ENCODE measurements at regions not wholly inside any gene's neighbourhood (a gene's known extent, or its start where the extent isn't known, plus 50 kb on each side); places are given as distances from the start of the nearest gene placed in this dataset.

- intact Hi-C loops (cut with micrococcal nuclease), result no loop called here
- Mint-ChIP-seq H3K9me3 (peaks cover 38% of the 10 kb centered on the region), H3K4me1 (ENCODE audit: low read depth) (no peaks in the 10 kb centered on the region), H3K27me3 (ENCODE audit: low read depth) (no peaks in the 10 kb centered on the region), H3K4me3 (ENCODE audit: low read depth) (no peak overlapping the region), H3K27ac (no peak overlapping the region), H3K36me3 (ENCODE audit: low read depth) (no peaks in the 10 kb centered on the region)
- DNase-seq (ENCODE audit: low spot score), result no peak
Measured at GRCh38 chr11:42049650-42050049, 590.2 kb upstream of the LRRC4C start.

- peaks cover 34% of the 10 kb centered on the region for H3K9me3 Mint-ChIP-seq
- no peak for DNase-seq (ENCODE audit: low spot score)
- H3K4me3 Mint-ChIP-seq (ENCODE audit: low read depth), result no peak overlapping the region
- intact Hi-C loops (cut with micrococcal nuclease), result no loop called here
- no peaks in the 10 kb centered on the region for H3K27me3 Mint-ChIP-seq (ENCODE audit: low read depth)
- H3K36me3 Mint-ChIP-seq (ENCODE audit: low read depth), result no peaks in the 10 kb centered on the region
- no peak overlapping the region for H3K27ac Mint-ChIP-seq
- H3K4me1 Mint-ChIP-seq (ENCODE audit: low read depth), result no peaks in the 10 kb centered on the region
Measured at GRCh38 chr11:42054351-42054900, 595.0 kb upstream of the LRRC4C start.

GRCh38 chr11:42055606-42056005 is 596.2 kb upstream of the LRRC4C start:
- Mint-ChIP-seq H3K36me3 (ENCODE audit: low read depth) (no peaks in the 10 kb centered on the region), H3K27me3 (ENCODE audit: low read depth) (no peaks in the 10 kb centered on the region), H3K9me3 (peaks cover 34% of the 10 kb centered on the region), H3K4me3 (ENCODE audit: low read depth) (no peak overlapping the region), H3K27ac (no peak overlapping the region), H3K4me1 (ENCODE audit: low read depth) (no peaks in the 10 kb centered on the region)
- intact Hi-C loops (cut with micrococcal nuclease), result no loop called here
- no peak for DNase-seq (ENCODE audit: low spot score)

GRCh38 chr11:42058794-42059193 is 599.3 kb upstream of the LRRC4C start:
- Mint-ChIP-seq H3K27ac (no peak overlapping the region), H3K9me3 (peaks cover 23% of the 10 kb centered on the region)

GRCh38 chr11:42065199-42065598 is 605.7 kb upstream of the LRRC4C start:
- H3K27me3 Mint-ChIP-seq (ENCODE audit: low read depth), result no peaks in the 10 kb centered on the region
- peaks cover 48% of the 10 kb centered on the region for H3K9me3 Mint-ChIP-seq
- DNase-seq (ENCODE audit: low spot score), result no peak
- H3K36me3 Mint-ChIP-seq (ENCODE audit: low read depth), result no peaks in the 10 kb centered on the region
- H3K4me1 Mint-ChIP-seq (ENCODE audit: low read depth), result no peaks in the 10 kb centered on the region
- H3K4me3 Mint-ChIP-seq (ENCODE audit: low read depth), result no peak overlapping the region
- intact Hi-C loops (cut with micrococcal nuclease), result no loop called here
- H3K27ac Mint-ChIP-seq, result no peak overlapping the region

More at GRCh38 chr11:42058794-42059193, 599.3 kb upstream of the LRRC4C start:
- no peaks in the 10 kb centered on the region for H3K36me3 Mint-ChIP-seq (ENCODE audit: low read depth)
- no peaks in the 10 kb centered on the region for H3K4me1 Mint-ChIP-seq (ENCODE audit: low read depth)
- intact Hi-C loops (cut with micrococcal nuclease), result no loop called here
- H3K27me3 Mint-ChIP-seq (ENCODE audit: low read depth), result no peaks in the 10 kb centered on the region
- no peak overlapping the region for H3K4me3 Mint-ChIP-seq (ENCODE audit: low read depth)
- no peak for DNase-seq (ENCODE audit: low spot score)

- intact Hi-C loops (cut with micrococcal nuclease), result no loop called here
- H3K4me1 Mint-ChIP-seq (ENCODE audit: low read depth), result no peaks in the 10 kb centered on the region
- no peak overlapping the region for H3K4me3 Mint-ChIP-seq (ENCODE audit: low read depth)
- no peaks in the 10 kb centered on the region for H3K36me3 Mint-ChIP-seq (ENCODE audit: low read depth)
- no peak for DNase-seq (ENCODE audit: low spot score)
- peaks cover 53% of the 10 kb centered on the region for H3K9me3 Mint-ChIP-seq
- no peak overlapping the region for H3K27ac Mint-ChIP-seq
- H3K27me3 Mint-ChIP-seq (ENCODE audit: low read depth), result no peaks in the 10 kb centered on the region
Measured at GRCh38 chr11:42066113-42066512, 606.7 kb upstream of the LRRC4C start.

GRCh38 chr11:42074306-42074705 is 614.9 kb upstream of the LRRC4C start:
- Mint-ChIP-seq H3K4me3 (ENCODE audit: low read depth) (no peak overlapping the region), H3K4me1 (ENCODE audit: low read depth) (no peaks in the 10 kb centered on the region), H3K9me3 (peaks cover 46% of the 10 kb centered on the region), H3K36me3 (ENCODE audit: low read depth) (no peaks in the 10 kb centered on the region), H3K27me3 (ENCODE audit: low read depth) (no peaks in the 10 kb centered on the region), H3K27ac (no peak overlapping the region)
- no peak for DNase-seq (ENCODE audit: low spot score)
- intact Hi-C loops (cut with micrococcal nuclease), result no loop called here

- no peaks in the 10 kb centered on the region for H3K36me3 Mint-ChIP-seq (ENCODE audit: low read depth)
- DNase-seq (ENCODE audit: low spot score), result no peak
- H3K27ac Mint-ChIP-seq, result no peak overlapping the region
- no peaks in the 10 kb centered on the region for H3K4me1 Mint-ChIP-seq (ENCODE audit: low read depth)
- H3K4me3 Mint-ChIP-seq (ENCODE audit: low read depth), result no peak overlapping the region
- no peaks in the 10 kb centered on the region for H3K27me3 Mint-ChIP-seq (ENCODE audit: low read depth)
- peaks cover 45% of the 10 kb centered on the region for H3K9me3 Mint-ChIP-seq
- intact Hi-C loops (cut with micrococcal nuclease), result no loop called here
Measured at GRCh38 chr11:42075180-42075579, 615.7 kb upstream of the LRRC4C start.

- intact Hi-C loops (cut with micrococcal nuclease), result no loop called here
- DNase-seq (ENCODE audit: low spot score), result no peak
- peaks cover 36% of the 10 kb centered on the region for H3K9me3 Mint-ChIP-seq
- no peaks in the 10 kb centered on the region for H3K4me1 Mint-ChIP-seq (ENCODE audit: low read depth)
- no peak overlapping the region for H3K27ac Mint-ChIP-seq
- H3K27me3 Mint-ChIP-seq (ENCODE audit: low read depth), result no peaks in the 10 kb centered on the region
- no peak overlapping the region for H3K4me3 Mint-ChIP-seq (ENCODE audit: low read depth)
- no peaks in the 10 kb centered on the region for H3K36me3 Mint-ChIP-seq (ENCODE audit: low read depth)
Measured at GRCh38 chr11:42077794-42078193, 618.3 kb upstream of the LRRC4C start.

- Mint-ChIP-seq H3K4me1 (ENCODE audit: low read depth) (no peaks in the 10 kb centered on the region), H3K4me3 (ENCODE audit: low read depth) (no peak overlapping the region), H3K27me3 (ENCODE audit: low read depth) (no peaks in the 10 kb centered on the region), H3K27ac (no peak overlapping the region), H3K9me3 (peaks cover 46% of the 10 kb centered on the region), H3K36me3 (ENCODE audit: low read depth) (no peaks in the 10 kb centered on the region)
- DNase-seq (ENCODE audit: low spot score), result no peak
- intact Hi-C loops (cut with micrococcal nuclease), result loop anchor here (10.0 kb wide), 1 partner anchor 59 kb away; no protein-coding TSS in a partner anchor
Measured at GRCh38 chr11:42085736-42086135, 626.3 kb upstream of the LRRC4C start.

- Mint-ChIP-seq H3K27ac (no peak overlapping the region), H3K9me3 (peaks cover 42% of the 10 kb centered on the region), H3K4me3 (ENCODE audit: low read depth) (no peak overlapping the region), H3K27me3 (ENCODE audit: low read depth) (no peaks in the 10 kb centered on the region), H3K4me1 (ENCODE audit: low read depth) (no peaks in the 10 kb centered on the region), H3K36me3 (ENCODE audit: low read depth) (no peaks in the 10 kb centered on the region)
- no peak for DNase-seq (ENCODE audit: low spot score)
- intact Hi-C loops (cut with micrococcal nuclease), result no loop called here
Measured at GRCh38 chr11:42093541-42093940, 634.1 kb upstream of the LRRC4C start.

- intact Hi-C loops (cut with micrococcal nuclease), result no loop called here
- no peak for DNase-seq (ENCODE audit: low spot score)
Measured at GRCh38 chr11:42098075-42098474, 638.6 kb upstream of the LRRC4C start.

GRCh38 chr11:42112866-42113265 is 653.4 kb upstream of the LRRC4C start:
- Mint-ChIP-seq H3K4me3 (ENCODE audit: low read depth) (no peak overlapping the region), H3K9me3 (peaks cover 29% of the 10 kb centered on the region)

More at GRCh38 chr11:42098075-42098474, 638.6 kb upstream of the LRRC4C start:
- no peaks in the 10 kb centered on the region for H3K4me1 Mint-ChIP-seq (ENCODE audit: low read depth)
- H3K4me3 Mint-ChIP-seq (ENCODE audit: low read depth), result no peak overlapping the region
- no peaks in the 10 kb centered on the region for H3K27me3 Mint-ChIP-seq (ENCODE audit: low read depth)
- H3K27ac Mint-ChIP-seq, result no peak overlapping the region
- H3K9me3 Mint-ChIP-seq, result peaks cover 19% of the 10 kb centered on the region
- H3K36me3 Mint-ChIP-seq (ENCODE audit: low read depth), result no peaks in the 10 kb centered on the region

GRCh38 chr11:42114927-42115326 is 655.5 kb upstream of the LRRC4C start:
- DNase-seq (ENCODE audit: low spot score), result no peak
- Mint-ChIP-seq H3K27me3 (ENCODE audit: low read depth) (no peaks in the 10 kb centered on the region), H3K4me3 (ENCODE audit: low read depth) (no peak overlapping the region), H3K27ac (no peak overlapping the region), H3K4me1 (ENCODE audit: low read depth) (no peaks in the 10 kb centered on the region), H3K36me3 (ENCODE audit: low read depth) (no peaks in the 10 kb centered on the region), H3K9me3 (peaks cover 39% of the 10 kb centered on the region)
- intact Hi-C loops (cut with micrococcal nuclease), result no loop called here

More at GRCh38 chr11:42112866-42113265, 653.4 kb upstream of the LRRC4C start:
- H3K27ac Mint-ChIP-seq, result no peak overlapping the region
- no peaks in the 10 kb centered on the region for H3K36me3 Mint-ChIP-seq (ENCODE audit: low read depth)
- no peaks in the 10 kb centered on the region for H3K27me3 Mint-ChIP-seq (ENCODE audit: low read depth)
- no peaks in the 10 kb centered on the region for H3K4me1 Mint-ChIP-seq (ENCODE audit: low read depth)
- intact Hi-C loops (cut with micrococcal nuclease), result no loop called here
- no peak for DNase-seq (ENCODE audit: low spot score)

Data from activated T-helper 2 cell treated with anti-CD3 and anti-CD28 coated beads, Interferon-gamma antibody, Interleukin-2, Interleukin-4, amounts not matched to agents 10 μg/mL and 5 μg/mL and 100 μg/mL, durations not matched to agents 14 hours and 24 hours and 36 hours (primary cell).